RPMI8226 (cell line): ENCODE measurements at regions not wholly inside any gene's neighbourhood (a gene's known extent, or its start where the extent isn't known, plus 50 kb on each side); places are given as distances from the start of the nearest gene placed in this dataset.
"Not testable (repeated sequence)": the region's sequence is repeated elsewhere in the genome, so short reads cannot be mapped to it uniquely, and the experiment has no call there.

Experiments used
- DNase-seq: peaks from one replicate; pipeline ENCODE4 v3.0.0-alpha.2; 2015

DNA sequence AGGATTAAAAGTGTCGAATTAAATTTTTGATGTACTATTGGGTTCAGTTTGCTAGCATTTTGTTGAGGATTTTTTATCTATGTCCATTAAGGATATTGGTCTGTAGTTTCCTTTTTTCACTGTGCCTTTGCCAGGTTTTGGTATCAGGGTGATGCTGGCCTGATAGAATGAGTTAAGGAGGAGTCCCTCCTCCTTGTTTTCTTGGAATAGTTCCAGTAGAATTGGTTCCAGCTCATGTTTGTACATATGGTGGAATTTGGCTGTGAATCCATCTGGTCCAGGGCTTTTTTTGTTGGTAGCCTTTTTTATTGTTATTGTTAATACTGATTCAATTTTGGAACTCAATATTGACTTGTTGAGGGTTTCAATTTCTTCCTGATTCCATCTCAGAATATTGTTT, 141.8 kb downstream of the SIM1 start:
- DNase-seq: no peak

DNA sequence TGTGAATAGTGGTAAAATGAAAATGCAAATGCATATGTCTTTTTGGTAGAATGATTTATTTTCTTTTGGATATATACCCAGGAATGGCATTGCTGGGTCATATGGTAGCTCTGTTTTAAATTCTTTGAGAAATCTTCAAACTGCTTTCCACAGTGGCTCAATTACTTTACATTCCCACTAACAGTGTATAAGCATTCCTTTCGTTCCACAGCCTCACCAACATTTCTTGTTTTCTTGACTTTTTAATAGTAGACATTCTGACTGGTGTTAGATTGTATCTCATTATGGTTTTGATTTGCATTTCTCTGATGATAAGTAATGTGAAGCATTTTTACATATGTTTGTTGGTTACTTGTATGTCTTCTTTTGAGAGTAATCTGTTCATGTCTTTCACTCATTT, 144.0 kb downstream of the SIM1 start:
- no peak for DNase-seq

DNA sequence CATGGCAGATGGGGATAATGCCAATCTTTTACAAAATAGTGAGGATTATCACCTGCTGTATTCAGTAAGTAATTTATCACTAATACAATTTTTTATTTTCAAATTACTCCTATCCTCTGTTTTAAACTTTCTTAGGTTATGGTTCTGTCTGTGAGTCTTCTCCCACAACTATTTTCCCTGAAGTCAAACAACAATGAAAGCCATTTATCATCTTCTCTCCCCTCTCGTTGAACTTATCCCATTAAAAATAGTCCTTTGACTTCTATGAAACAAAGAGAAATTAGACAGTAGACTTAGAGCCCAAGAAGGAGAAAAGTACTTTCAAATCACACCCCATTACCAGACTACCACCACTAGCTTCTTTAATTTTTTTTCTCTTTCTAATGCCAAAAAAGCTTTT, 147.7 kb downstream of the SIM1 start:
- DNase-seq: no peak

DNA sequence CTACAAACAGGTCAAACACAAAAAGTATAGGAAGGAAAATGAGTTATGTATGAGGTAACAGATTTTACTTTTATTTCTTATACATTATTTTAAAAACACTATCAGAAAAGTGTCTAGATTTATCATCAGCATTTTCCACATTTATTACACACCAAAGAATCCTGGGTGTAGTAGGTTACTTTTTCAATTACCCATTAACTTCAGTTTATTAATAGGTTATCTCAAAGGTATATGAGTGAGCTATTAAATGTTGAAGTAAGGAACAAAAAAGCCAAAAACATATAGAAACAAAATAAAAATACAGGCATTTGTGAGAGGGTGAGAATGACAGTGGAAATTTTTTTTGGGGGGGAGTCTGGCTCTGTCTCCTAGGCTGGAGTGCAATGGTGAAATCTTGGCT, 150.5 kb downstream of the SIM1 start:
- no peak for DNase-seq

DNA sequence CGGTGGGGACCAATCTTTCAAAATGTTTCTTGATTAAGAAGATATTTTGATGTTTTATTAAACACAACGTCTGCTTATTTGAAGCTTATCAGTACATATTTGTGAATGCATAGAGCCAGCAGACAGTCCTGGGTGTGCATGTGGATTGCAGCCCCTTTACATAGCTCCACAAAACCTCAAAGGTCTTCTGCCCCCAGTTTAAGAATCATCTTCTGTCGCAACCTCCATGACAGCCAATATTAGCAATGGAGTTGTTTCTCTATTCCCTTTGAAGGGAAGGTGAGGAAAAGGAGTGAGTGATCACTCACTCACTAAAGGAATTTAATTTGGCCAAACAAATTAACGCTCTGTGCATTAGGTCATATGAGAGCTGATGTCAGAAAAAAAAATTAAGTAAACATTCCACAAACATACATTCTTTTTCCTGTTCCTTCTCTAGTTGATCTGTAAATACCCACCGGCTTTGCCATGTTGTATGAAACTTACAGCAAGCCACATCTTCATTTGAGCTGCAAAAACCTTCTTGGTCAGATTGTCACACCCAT, 152.9 kb downstream of the SIM1 start:
- no peak for DNase-seq

DNA sequence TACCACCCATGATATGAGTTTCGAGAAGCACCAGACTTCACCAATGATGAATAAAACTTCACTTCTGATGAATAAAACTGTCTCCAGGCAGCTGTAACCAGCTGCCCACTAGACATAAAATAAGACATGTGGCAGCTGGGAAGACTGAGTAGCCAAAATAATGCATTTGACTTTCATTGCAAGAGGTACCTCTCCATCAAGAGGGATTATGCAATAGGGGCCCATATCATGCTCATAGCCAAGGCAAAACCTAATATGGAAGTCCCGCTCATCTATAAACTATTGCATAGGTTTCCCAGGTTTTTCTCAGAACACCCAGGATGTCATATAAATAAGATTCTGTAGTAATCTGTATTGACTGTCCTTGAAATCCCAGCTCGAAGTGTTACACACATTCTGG, 155.5 kb downstream of the SIM1 start:
- no peak for DNase-seq

DNA sequence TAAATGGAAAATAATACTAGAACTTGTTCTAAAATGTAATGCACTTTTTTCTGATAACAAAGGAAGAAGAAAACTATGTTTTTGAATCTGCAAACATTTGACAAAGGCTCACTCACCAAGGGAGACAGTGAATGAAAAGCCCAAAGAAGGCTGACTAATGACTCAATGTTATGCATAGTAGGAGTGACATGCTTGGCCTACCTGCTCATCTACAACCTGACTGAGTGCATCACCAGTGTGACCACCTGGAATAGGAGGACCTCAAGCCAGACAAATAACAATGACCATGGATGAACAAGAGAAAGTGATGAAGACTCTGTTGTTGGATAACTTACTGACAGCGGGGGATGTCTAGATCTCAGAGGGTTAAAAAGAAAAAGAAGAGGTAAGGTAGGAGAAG, 157.2 kb downstream of the SIM1 start:
- no peak for DNase-seq

DNA sequence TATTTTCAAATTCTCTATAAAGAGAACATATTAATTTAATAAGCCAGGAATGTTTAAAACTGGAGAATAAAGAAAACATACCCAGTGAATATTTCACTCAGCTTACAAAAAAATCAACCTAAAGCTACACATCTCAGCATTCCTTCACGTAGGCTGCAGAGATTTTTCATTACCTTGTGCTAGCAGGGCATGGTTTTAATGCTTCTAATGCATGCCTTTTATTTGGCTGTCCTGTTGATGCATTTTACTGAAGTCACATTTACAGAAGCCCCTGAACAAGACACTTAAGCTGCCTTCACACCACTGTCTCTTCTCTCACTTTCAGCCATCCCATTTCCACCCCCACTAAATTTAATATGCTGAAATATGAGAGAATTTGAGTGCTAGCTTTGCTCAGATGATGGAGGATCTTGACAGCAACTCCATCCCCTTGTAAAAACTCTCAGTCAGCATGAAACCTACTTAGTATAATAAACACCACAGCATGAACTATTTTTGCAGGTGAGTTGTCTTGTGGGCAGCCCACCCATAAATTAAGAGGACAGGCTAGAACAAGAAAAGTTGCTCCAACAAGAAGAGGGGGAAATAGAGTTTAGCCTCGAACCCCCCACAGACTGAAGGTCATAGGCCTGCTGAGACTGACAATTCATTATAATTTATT, 159.4 kb downstream of the SIM1 start:
- DNase-seq: no peak

DNA sequence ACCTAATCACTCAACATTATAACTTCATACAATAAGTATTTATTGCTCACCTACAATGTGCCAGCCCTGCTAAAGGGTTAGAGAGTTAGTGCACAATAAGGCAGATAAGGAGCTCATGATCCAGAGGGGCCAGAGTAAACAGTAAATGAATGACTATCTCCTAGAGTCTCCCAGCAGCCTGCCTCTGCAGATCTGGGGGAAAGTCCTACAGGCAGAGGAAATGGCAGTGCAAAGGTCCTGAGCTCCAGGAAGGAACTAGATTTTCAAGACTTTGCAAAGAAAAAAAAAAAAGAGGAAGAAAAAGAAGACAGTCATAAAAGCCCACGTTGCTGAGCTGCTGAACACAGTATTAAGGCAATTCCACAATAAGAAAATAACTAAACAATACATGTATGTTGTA, 160.1 kb downstream of the SIM1 start:
- no peak for DNase-seq

DNA sequence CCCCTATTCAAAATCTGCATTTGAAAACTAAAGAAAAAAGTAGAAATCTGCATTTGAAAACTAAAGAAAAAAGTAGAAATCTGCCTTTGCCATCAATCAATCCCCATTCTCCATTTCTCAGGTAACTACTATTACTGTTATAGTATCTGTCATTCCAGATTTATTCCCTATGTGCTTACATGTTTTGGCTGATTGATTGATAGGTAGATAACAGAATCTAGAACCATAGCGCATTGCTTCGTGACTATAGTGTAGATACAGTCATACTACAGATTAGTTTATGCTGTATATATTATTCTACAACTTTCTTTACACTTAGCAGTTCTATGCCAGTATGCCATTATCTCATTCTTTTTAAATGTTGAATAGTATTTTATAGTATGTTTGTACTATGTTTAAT, 163.0 kb downstream of the SIM1 start:
- DNase-seq: no peak

DNA sequence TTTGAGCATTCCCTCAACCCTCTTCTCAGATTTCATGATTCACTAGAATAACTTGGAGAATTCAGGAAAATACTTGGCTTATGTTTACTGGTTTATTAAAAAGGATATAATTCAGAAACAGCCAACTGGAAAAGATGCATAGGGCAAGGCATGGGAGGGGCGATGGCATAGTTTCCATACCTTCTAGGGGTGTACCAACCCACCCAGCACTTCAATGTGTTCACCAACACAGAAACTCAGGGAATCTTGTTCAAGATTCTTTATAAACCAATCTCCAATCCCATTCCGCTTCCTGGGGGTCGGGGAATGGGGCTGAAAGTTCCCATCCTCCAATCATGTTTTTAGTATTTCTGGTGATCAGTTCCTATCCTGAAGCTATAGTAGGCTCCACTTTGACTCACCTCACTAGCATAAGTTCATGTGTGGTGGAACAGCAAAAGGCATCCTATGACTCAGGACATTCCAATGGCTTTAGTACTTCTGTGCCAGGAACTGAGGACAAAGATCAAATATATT, 164.4 kb downstream of the SIM1 start:
- no peak for DNase-seq

DNA sequence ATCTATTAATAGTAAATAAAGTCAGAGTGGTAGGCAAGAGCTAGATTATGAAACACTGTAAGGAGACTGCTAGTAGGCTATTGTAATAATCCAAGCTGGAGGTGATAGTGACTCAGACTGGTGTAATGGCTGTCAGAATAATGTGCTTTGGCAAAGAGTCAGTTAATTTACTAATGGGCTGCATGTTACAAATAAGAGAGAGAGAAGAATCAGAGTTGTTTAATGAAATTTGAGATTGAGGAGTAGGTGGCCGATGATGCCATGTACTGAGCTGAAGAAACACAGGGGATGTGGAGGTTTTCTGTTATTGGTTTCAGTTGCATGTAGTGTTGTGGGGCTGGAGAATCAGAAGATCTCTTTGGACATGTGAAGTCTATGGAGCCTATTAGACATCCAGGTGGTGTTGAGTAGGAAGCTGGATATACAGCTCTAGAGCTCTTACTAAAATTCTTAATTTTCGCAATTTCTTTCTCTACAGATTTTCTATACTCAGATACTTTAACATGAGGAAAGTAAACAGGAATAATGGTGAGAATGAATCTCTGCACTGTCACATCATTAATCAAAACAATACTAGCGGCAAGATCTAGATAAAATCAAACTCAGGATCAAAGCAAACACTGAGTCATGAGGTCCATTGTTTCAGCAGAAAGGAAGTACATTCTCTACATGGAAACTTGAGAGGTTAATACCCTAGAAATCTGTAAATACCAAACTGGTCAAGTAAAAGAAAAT, 167.7 kb downstream of the SIM1 start:
- DNase-seq: no peak

DNA sequence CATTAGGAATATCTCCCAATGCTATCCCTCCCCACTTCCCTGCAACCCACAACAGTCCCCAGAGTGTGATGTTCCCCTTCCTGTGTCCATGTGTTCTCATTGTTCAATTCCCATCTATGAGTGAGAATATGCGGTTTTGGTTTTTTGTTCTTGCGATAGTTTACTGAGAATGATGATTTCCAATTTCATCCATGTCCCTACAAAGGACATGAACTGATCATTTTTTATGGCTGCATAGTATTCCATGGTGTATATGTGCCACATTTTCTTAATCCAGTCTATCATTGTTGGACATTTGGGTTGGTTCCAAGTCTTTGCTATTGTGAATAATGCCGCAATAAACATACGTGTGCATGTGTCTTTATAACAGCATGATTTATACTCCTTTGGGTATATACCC, 169.5 kb downstream of the SIM1 start:
- DNase-seq: not testable (repeated sequence)

DNA sequence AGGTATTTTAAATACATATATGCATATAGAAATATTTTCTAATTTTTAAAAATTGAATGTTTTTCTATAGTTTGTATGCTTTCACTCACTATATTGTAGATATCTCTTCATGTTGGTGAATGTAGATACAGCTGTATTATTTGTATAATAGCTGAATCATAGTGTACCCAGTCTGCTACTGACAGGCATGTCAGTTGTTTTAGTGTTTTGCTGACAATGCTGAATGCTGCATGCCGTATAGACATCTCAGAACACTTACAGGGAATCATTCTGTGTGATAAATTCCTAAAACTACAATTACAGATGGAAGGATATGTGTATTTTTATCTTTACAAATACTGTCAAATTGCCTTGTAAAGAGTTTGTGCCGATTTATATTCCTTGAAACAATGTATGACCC, 175.4 kb downstream of the SIM1 start:
- DNase-seq: no peak

DNA sequence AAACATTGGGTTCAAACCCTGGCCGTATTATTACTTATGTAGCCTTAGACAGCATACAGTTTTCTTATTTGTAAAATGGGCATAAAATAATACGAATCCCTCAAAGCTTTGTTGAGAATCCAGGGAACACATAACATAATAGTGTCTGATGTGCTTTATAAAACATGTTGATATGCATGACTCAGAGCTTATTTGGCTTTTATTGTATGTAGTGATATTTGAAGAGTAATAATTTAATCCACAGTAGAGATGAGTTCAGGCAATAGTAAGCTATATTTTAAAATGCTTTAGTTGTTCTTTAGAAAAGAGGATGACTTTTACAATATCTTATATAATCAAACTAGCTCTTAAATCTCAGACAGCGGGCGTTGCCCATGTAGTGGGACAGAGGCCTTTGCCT, 176.4 kb downstream of the SIM1 start:
- no peak for DNase-seq

DNA sequence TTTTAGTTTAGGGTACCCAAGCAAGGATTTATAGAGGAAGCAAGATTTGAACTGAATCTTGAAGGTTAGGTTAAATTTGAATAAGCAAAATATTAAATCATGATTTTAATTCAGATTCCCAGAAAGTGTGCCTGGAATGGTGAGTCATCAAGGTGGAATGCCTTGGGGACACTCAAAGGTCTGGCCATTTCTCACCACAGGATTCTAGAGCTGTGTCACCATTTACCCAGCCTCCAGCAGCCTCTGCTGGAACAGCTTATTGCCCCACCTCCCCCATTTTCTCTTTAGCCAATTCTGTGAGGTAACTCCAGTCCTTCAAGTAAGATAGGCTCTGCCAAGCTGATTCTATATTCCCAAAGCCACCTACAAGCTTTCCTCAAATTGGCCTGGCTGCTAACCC, 181.4 kb downstream of the SIM1 start:
- no peak for DNase-seq

DNA sequence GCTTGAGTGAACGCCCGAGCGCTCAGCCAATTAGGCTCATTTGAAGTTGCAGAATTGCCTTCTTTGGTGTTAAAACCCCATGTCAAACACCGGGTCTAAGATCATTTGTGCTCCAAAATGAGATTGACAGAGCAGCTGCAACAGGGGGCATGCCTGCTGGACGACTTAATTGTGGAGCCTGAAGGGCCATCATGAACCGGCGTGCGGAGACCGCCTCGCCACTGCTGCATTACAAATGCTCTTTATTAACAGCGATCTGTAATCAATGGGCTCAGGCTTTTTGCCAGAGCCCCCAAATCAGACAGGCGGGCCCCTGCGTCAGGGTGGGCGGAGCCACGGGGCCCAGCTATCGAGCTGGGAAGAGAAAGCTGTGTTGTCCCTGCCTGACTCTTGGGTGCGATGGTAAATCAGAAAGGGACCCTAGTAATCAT, 183.2 kb downstream of the SIM1 start:
- DNase-seq: no peak

DNA sequence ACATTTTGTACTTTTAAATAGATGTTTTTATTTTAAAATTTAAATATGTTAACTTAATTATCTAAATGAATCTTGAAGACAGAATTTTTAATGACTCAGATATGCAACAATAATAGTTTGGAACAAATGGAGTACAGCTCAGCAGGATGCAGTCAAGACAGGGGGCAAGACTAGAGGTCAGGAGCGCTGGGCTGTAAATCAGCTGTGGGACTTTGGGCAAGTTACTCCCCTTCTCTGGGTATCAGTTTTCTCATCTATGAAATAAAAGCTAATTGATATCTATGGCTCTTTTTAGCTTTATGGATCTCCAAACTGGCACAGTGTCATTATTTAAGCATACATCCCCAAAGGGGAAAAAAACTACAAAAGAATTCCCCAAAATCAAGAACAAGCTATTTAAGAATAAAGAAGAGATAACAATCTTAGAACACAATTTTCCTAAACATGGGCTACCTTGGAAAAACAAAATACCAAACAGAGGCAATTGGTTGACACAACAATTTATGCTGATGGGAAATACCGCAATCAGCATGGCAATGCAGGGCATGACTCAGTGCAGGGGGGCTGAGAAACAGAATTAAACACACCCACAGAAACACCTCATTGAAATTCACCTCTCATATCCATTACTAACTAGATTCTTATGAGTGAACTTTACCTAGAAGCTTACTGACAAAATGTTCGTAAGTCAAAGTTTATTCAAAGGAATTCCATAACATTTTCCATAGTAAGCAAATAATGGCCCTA, 188.2 kb downstream of the SIM1 start:
- DNase-seq: no peak

DNA sequence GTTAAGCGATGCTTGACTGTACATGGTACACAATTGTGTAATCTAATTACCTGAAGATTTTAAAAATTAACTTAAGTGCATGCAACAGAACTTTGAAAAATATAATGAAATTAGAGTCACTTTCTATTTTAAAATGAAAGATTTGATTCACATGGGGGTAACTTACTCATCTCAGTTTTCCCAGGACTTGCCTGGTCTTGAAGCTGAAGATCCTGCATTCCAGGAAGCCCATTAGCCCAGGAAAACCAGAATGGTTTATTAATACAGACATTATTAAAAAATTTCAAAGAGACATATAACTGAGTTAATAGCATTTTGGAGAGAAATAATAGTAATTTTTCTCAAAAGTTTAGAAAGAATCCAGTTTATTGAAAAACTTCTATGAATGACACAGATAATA, 190.6 kb downstream of the SIM1 start:
- DNase-seq: no peak

DNA sequence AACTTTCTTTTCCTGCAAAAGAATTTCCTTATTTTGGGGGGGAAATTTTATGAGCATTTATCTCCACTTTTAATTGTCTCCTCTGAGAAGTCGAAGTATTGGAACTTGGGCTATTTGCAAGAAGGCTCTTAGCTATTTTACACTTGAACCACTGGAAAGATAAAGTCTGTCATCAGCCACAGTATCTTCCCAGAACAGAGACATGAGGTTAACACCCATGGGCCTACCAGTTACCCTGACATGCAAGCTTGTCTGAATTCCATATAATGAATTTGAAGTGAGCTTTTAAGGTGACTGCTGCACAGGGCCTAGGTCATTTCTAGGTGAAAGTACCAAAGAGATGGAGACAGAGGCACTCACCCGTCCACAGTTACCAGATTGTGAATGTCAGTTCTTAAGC, 193.1 kb downstream of the SIM1 start:
- DNase-seq: no peak

DNA sequence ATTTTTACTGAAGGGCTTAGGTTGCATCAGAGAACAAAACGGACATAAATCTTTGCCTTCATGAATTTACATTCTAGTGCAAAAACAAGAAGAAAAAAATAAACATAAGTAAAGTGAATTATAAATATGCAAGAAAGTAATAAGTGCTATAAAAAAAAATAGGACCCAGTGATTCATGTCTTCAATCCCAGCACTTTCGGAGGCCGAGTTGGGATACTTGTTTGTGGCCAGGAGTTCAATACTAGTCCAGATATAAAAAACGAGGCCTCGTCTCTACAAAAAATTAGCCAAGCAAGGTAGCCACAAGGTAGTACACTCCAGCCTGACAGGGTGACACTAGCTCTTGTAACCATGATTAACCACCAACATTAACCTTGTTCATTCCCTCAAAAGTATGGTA, 193.5 kb downstream of the SIM1 start:
- no peak for DNase-seq

DNA sequence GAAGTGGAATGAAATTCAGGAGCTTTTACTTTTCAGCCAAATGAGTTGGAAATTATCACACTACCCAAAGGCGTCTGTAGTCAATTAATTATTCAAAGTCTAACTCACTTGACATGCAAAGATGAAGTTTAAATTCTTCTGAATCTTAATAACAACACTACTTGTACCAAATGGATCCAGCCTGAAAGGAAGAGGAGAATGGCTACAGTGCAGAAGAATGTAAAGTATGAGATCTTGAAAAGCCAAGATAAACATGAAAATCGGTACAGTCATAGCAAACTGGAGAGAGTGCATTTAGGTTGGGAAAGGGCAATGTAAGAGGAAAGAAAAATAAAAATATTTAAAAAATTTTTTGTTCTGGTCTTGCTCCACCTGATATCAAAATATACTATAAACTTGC, 195.5 kb downstream of the SIM1 start:
- no peak for DNase-seq

DNA sequence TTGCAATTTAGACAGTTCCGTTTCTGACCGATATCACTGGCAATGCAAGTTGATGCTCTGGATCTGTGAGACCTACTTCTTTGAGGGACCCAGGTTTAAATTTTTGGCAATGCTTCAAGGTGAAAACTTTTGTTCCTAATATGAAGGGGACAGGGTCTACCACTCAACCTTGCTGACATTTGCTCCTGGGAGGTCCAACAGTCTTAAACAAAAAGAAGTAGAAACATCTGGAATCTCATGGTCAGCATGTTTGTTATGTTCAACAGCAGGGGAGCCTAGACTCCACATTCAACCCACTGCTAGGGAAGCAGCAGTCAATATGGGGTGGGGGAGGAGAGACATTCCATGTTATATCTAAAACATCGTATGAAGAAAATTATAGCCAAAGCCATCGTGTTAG, 196.4 kb downstream of the SIM1 start:
- DNase-seq: no peak

DNA sequence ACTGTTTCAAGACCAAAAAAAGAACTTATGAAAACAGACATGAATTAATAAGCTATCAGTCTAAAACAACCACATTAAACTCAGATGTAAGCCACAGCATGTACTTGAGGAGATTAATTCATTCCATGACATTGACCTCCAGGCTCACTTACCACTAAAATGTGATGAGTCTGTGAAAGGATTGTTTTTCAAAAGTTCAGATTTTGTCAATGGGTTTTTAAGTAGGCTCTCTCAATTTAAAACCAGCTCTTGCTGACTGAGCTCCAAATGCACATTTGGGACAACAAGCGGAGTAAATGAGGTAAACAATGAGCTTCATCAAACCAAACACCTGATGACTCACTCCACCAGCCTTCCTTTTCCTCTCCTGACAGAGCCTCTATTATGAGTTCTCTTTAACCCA, 197.0 kb downstream of the SIM1 start:
- no peak for DNase-seq
